Loucy (cell line): ENCODE measurements at regions not wholly inside any gene's neighbourhood (a gene's known extent, or its start where the extent isn't known, plus 50 kb on each side); places are given as distances from the start of the nearest gene placed in this dataset.
A peak's percentile ranks its signal among the peaks of the same experiment; 100 is the strongest.

Source experiments
- H2AFZ ChIP-seq: fragments of 200-600 bp; sonication (generic); 2 replicates; pipeline ENCODE4 v1.6.0; 2016; ENCODE audit warnings: antibody characterized with exemption, mild to moderate bottlenecking, low read length, moderate library complexity
- H3F3A ChIP-seq: fragments of 200-600 bp; 2 replicates; pipeline ENCODE4 v1.6.0; 2016; ENCODE audit warnings: antibody characterized with exemption, low read depth, mild to moderate bottlenecking
- H3K27me3 ChIP-seq: fragments of 200-600 bp; sonication (generic); 2 replicates; pipeline ENCODE4 v1.6.1; 2014; ENCODE audit warnings: low read length, mild to moderate bottlenecking; ENCODE audit not compliant: insufficient read depth, poor library complexity, severe bottlenecking
- H3K36me3 ChIP-seq: fragments of 200-600 bp; sonication (generic); 2 replicates; pipeline ENCODE4 v1.6.1; 2016; ENCODE audit warnings: low read length; ENCODE audit not compliant: insufficient read depth
- H3K4me1 ChIP-seq: fragments of 200-600 bp; sonication (generic); 2 replicates; pipeline ENCODE4 v1.5.1; 2014; ENCODE audit warnings: low read length, mild to moderate bottlenecking; ENCODE audit not compliant: insufficient read depth, poor library complexity, severe bottlenecking
- H3K4me2 ChIP-seq: fragments of 200-600 bp; sonication (generic); 2 replicates; pipeline ENCODE4 v1.6.0; 2014; ENCODE audit warnings: antibody characterized with exemption, low read length, low read depth, mild to moderate bottlenecking; ENCODE audit not compliant: poor library complexity, severe bottlenecking
- H3K4me3 ChIP-seq: fragments of 200-600 bp; sonication (generic); 2 replicates; pipeline ENCODE4 v1.5.1; 2014; ENCODE audit warnings: low read length, mild to moderate bottlenecking, mixed read lengths; ENCODE audit not compliant: poor library complexity, severe bottlenecking
- H3K79me2 ChIP-seq: fragments of 200-600 bp; sonication (generic); 2 replicates; pipeline ENCODE4 v1.6.1; 2014; ENCODE audit warnings: low read length; ENCODE audit not compliant: insufficient read depth
- H3K9ac ChIP-seq: fragments of 200-600 bp; sonication (generic); 2 replicates; pipeline ENCODE4 v1.6.0; 2014; ENCODE audit warnings: mild to moderate bottlenecking, low read depth, low read length, moderate library complexity; ENCODE audit not compliant: poor library complexity, severe bottlenecking
- H3K9me2 ChIP-seq: fragments of 200-600 bp; sonication (generic); replicated peaks from 2 replicates; pipeline ENCODE4 v1.6.1; 2016; ENCODE audit warnings: low read depth, low read length, mixed read lengths
- H3K9me3 ChIP-seq: fragments of 200-600 bp; sonication (generic); 2 replicates; pipeline ENCODE4 v1.6.1; 2014; ENCODE audit warnings: mild to moderate bottlenecking, antibody characterized with exemption, low read length, low read depth; ENCODE audit not compliant: insufficient read depth
- H4K20me1 ChIP-seq: fragments of 200-600 bp; sonication (generic); 2 replicates; pipeline ENCODE4 v1.6.0; 2014; ENCODE audit warnings: antibody characterized with exemption, low read length, mild to moderate bottlenecking; ENCODE audit not compliant: insufficient read depth, poor library complexity, severe bottlenecking
- EZH2phosphoT487 ChIP-seq: fragments of 200-600 bp; IDR thresholded peaks from 2 replicates; pipeline ENCODE4 v1.6.1; 2018; ENCODE audit warnings: antibody characterized with exemption, mild to moderate bottlenecking, moderate library complexity, borderline replicate concordance
- TF ChIP-seq, protein P1 (sequence below): fragments of 200-600 bp; sonication (generic); conservative IDR thresholded peaks from 2 replicates; pipeline ENCODE4 v1.5.1; 2014; ENCODE audit warnings: mild to moderate bottlenecking, antibody characterized with exemption, low read length

DNA sequence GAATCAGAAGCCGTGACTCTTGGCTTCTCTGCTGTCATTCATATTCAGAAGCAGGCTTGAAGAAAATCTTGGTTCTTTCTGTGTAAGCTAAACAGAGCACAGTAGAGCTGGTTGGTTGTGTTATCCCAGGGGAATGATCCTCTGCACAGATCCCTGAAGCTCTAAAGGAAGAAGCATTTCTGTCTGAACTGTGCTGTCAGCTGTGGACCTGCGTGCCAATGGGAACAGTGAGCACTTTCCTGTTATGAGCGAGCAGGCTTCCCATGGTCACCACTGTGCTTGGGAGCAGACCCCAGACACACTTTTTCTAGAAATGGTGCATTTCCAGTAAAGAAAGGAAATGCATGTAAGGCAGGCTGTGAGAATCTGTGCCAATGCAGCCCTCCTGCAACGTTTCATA is 490.2 kb downstream of the EPM2A start:
- no peak for TF ChIP-seq EZH2phosphoT487
- TF ChIP-seq, protein P1, sequence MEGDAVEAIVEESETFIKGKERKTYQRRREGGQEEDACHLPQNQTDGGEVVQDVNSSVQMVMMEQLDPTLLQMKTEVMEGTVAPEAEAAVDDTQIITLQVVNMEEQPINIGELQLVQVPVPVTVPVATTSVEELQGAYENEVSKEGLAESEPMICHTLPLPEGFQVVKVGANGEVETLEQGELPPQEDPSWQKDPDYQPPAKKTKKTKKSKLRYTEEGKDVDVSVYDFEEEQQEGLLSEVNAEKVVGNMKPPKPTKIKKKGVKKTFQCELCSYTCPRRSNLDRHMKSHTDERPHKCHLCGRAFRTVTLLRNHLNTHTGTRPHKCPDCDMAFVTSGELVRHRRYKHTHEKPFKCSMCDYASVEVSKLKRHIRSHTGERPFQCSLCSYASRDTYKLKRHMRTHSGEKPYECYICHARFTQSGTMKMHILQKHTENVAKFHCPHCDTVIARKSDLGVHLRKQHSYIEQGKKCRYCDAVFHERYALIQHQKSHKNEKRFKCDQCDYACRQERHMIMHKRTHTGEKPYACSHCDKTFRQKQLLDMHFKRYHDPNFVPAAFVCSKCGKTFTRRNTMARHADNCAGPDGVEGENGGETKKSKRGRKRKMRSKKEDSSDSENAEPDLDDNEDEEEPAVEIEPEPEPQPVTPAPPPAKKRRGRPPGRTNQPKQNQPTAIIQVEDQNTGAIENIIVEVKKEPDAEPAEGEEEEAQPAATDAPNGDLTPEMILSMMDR, result no peak
- Histone ChIP-seq H2AFZ (no peak overlapping the region), H3K4me3 (no peak overlapping the region), H3K9me2 (no peaks in the 10 kb centered on the region), H3K9ac (no peak overlapping the region), H3K4me2 (no peak overlapping the region), H4K20me1 (no peaks in the 10 kb centered on the region), H3K9me3 (no peaks in the 10 kb centered on the region), H3K79me2 (no peaks in the 10 kb centered on the region), H3K36me3 (no peaks in the 10 kb centered on the region), H3K4me1 (no peaks in the 10 kb centered on the region), H3F3A (no peaks in the 10 kb centered on the region), H3K27me3 (no peaks in the 10 kb centered on the region)

DNA sequence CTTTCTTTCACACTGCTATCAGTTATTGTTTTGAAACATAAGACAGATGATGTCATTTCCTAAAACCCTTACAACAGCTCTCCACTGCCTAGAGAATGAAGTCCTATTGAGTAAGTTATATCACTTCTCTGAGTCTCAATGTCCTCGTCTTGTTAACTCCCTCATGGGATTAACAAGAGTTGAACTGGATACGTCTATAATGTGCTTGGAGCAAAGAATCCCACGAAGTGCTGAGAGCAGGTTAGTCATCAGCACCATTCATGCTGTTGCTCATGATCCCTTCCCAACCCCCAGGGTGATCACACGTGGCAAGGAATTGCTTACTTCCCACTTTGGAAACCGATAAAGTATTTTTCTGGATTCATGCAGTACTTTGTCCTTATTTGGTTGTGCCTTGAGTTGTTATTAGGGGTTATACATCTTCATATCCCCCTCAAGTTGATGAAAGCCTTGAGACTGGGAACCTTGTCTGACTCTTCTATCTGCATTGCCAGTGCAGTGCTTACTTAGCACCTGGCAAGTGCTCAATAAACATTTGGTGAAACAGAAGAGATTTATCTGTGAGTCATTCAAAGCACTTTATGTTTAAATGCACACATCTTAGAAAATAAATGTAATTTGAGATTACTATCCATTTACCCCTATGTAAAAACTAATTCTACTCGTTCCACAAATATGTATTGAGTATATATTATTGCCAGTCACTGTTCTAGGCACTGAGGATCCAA is 487.5 kb downstream of the EPM2A start:
- H3K27me3 ChIP-seq, result no peaks in the 10 kb centered on the region
- no peak overlapping the region for H3K4me2 ChIP-seq
- H3K4me1 ChIP-seq, result no peaks in the 10 kb centered on the region
- no peaks in the 10 kb centered on the region for H3K9me3 ChIP-seq
- TF ChIP-seq, protein P1, result no peak
- TF ChIP-seq EZH2phosphoT487, result no peak
- H3K4me3 ChIP-seq, result no peak overlapping the region
- no peak overlapping the region for H3K9ac ChIP-seq
- no peaks in the 10 kb centered on the region for H3K36me3 ChIP-seq
- H2AFZ ChIP-seq, result 0 out of 2 replicates have a peak overlapping the region, but pooled peaks have one; percentile 12
- no peaks in the 10 kb centered on the region for H3K9me2 ChIP-seq
- H4K20me1 ChIP-seq, result no peaks in the 10 kb centered on the region
- H3F3A ChIP-seq, result no peaks in the 10 kb centered on the region
- H3K79me2 ChIP-seq, result no peaks in the 10 kb centered on the region

GRCh38 chr6:145250436-145250835 is 484.9 kb downstream of the EPM2A start:
- Histone ChIP-seq H3K79me2 (no peaks in the 10 kb centered on the region), H2AFZ (no peak overlapping the region), H3K36me3 (no peaks in the 10 kb centered on the region), H3K27me3 (no peaks in the 10 kb centered on the region), H3F3A (no peaks in the 10 kb centered on the region), H3K4me3 (no peak overlapping the region), H3K9ac (no peak overlapping the region), H3K9me2 (no peaks in the 10 kb centered on the region), H3K9me3 (peaks cover 3% of the 10 kb centered on the region; the same call in 1 of the 2 replicates), H3K4me2 (no peak overlapping the region), H4K20me1 (no peaks in the 10 kb centered on the region), H3K4me1 (no peaks in the 10 kb centered on the region)
- no peak for TF ChIP-seq EZH2phosphoT487
- TF ChIP-seq, protein P1, result no peak
